T follicular helper cell (primary cell): ENCODE measurements at regions not wholly inside any gene's neighbourhood (a gene's known extent, or its start where the extent isn't known, plus 50 kb on each side); places are given as distances from the start of the nearest gene placed in this dataset.
"Not testable (repeated sequence)": the region's sequence is repeated elsewhere in the genome, so short reads cannot be mapped to it uniquely, and the experiment has no call there.

ENCODE experiments used
- DNase-seq: peaks from one replicate; pipeline ENCODE4 v3.0.0-alpha.2; 2020; ENCODE audit warnings: low read depth

- no peak for DNase-seq
Measured at GRCh38 chr6:141580131-141580530, 552.6 kb upstream of the GJE1 start.

GRCh38 chr6:141576751-141577150 is 556.0 kb upstream of the GJE1 start:
- no peak for DNase-seq

- DNase-seq = peak; percentile 49
Measured at GRCh38 chr6:141562851-141563763, 569.6 kb upstream of the GJE1 start.

DNA sequence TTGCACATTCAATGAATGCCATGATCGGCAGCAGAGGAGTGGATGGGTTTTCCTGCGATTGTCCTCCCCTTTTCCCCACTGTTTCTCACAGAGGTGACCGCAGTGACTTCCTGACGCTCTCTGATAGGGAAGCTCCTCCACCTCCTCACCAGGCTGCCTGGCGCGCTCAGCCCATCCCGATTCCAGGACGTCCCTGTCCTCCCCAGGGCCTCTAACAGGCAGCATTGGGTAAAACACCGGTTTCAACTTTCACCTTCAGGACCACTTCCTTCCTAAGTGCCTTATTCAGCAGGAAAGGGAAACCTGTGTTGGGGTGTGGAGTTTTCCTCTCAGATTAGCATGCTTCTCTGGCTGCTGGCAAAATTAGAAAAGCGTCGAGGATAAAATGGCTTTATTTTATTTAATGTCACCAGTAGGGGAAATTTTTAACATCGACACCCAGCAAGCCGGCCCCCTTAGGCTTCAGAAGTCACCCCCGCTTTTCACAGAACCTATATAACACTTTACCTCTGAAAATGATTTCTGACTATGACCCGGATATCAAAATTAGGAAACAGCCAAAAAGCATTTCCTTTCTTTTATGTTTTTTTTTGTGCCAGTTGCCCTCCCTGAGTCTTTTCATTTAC is 570.4 kb upstream of the GJE1 start:
- no peak for DNase-seq

DNA sequence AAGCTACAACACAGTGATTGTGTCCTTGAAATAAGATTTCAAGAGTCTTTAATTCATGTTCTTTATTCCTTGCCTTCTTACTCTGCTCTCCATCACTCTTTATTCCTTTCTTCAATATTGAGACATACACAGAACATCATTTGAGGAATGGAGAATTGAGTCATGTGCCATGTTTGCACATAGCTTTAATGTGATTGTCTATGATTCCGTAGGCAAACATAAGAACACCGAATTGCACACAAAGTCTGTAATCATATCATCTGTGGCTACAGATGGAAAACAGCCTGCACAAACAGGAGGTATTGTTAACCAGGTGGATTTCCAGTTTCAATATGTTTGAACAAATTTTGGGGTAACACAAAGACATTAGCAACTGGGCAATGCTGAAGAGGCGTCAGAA is 571.6 kb upstream of the GJE1 start:
- no peak for DNase-seq

- DNase-seq = no peak
Measured at GRCh38 chr6:141552463-141552862, 580.3 kb upstream of the GJE1 start.

DNA sequence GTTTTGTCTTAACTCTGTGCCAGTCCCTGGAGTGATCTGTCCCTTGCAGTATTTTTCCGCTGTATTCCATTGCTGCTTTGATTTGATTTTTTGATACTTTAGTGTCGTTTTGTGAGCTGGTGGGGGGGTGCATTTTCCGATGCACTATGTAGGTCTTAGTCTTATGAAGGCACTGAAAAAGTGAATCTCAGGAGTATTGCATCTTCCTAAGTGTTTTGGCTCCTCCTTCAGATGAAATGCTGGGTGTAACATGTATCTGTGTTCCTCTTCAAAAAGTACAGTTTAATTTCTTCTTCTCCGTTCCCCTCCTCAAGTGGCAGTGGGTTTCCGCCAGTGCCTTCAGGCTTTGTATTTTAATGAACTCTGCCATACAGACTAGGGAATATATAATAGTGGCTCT is 580.7 kb upstream of the GJE1 start:
- no peak for DNase-seq

DNA sequence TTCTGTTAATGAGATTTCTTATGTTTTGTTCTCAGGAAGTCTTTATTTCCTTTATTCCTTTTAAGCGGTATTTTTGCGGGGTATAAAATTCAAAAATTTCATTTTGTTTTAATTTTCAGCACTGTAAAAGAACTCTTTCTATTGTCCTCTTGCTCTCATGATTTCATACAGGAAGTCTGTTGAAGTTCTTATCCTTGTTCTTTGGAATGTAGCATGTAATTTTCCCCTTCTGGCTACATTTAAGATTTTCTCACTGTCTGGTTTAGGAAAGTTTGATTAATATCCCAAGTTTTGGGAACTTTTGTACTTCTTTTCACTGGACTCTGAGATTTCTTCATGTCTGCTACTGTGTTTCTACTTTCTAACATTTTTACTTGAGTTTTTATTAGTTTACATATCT is 581.4 kb upstream of the GJE1 start:
- no peak for DNase-seq

- no peak for DNase-seq
Measured at GRCh38 chr6:141550471-141550870, 582.3 kb upstream of the GJE1 start.

GRCh38 chr6:141548966-141549365 is 583.8 kb upstream of the GJE1 start:
- DNase-seq = no peak

GRCh38 chr6:141541581-141542324 is 591.0 kb upstream of the GJE1 start:
- DNase-seq = no peak

DNA sequence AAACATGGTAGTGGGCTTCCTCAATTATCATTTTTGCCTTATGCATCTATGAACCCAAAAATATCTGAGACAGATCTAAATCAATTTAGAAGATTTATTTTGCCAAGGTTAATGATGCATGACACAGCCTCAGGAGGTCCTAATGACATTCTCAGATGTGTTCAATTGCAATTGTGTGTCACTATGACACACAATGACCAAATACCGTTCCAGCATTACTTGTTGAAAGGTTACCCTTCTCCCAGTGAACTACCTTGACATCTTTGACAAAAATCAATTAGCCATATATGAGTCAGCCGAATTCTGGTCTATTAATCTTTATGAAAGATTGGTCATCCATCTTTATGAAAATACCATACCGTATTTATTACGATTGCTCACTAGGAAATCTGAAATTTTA is 592.5 kb upstream of the GJE1 start:
- no peak for DNase-seq

GRCh38 chr6:141539617-141540016 is 593.1 kb upstream of the GJE1 start:
- DNase-seq = no peak

DNA sequence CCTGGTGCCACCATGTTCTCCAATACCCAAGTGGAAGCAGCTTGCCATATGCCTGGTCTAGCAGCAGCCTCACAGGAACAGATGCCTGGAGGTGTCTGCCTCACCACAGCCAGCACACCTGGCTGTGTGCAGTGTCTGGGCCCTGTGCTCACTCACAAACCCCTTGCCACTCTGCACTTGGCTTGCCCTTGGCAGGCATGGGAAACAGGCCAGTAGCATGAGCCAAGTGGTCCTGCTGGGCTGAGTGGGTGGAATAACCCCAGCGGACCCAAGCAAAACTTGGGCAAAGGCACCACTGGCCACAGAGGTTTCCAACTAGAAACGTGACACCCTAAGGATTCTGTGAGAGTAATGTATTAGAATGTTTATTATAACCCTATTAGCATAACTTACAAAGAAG is 600.5 kb upstream of the GJE1 start:
- DNase-seq = no peak

DNA sequence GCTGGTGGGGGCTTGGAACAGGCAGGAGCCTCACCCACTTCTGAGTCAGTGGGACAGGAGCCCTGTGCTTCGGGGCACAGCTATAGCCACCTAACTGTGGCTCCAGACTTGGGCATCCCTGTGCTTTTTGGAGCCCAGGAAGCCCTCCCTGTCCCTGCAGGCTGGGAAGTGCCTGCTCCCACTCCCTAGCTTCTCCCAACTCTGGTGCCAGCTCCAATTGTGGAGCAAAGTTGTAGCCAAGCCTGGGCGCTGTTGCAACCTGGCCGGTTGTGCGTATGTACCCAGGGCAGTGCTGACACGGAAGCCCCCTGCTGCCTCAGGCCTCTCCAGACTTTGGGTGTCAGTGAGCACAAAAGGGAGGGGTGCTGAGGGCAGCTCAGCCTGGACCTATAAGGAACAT is 601.7 kb upstream of the GJE1 start:
- no peak for DNase-seq

DNA sequence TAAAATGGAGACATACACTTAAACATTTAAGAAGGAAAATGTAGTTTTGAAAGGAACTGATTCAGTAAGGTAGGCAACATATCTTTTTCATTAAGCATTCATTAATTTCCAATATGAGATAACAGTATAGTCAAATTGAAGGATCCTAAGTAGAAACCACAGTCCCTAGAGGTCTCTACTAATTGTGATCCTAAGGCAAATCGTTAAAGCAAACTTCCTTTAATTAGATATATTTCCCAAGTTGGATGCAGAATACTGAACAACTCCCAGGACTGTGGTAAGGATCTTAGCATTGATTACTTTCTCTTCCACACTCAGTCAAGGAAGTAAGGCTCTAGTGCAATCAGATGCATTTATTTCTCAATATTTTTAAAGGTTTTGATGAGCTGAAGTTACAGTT is 604.1 kb upstream of the GJE1 start:
- DNase-seq = no peak

DNA sequence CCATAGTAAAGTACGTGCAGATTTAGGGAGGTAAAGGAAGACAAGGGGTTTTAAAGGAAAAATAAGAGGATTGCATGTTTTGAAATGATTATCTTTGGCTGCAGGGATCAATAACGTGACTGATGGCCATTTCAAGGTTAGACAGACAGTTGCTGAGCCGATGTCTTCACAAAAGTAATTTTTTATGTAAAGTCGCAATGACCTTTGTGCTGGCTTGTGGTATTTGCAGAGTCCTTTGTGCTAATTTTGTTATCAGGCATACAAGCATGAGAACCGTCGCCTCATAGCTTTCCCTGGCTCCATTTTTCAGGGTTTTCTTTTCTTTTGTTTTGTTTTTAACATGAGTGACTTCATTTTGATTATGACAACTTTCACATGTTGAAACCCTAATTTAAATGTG is 605.7 kb upstream of the GJE1 start:
- no peak for DNase-seq

DNA sequence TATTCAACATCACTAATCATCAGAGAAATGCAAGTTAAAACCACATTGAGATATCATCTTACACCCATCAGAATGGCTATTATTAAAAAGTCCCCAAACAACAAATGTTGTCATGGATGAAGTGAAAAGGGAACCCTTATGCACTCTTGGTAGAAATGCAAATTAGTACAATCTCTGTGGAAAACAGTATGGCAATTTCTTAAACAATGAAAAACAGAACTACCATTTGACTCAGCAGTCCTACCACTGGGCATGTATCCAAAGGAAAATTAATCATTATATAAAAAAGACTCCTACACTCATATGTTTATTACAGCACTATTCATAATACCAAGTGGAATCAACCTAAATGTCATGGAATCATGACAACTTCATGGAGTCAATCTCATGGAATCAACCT is 611.3 kb upstream of the GJE1 start:
- no peak for DNase-seq

DNA sequence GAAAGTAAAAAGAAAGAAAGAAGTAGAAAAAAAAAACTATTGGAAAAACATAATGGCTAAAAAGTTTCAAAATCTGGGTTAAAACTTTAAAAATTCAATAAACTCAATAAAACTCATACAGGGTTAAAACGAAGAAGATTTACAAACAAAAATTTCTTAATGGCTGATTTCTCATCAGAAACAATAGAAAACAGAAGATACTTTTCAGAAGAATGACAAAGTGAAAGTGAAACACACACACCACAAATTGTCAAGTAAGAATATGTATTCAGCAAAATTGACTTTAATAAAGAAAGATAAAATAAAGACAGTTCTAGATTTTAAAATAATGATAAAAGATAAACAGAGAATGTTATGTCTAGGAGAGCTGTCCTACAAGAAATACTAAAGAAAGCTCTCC is 618.9 kb upstream of the GJE1 start:
- no peak for DNase-seq

- no peak for DNase-seq
Measured at GRCh38 chr6:141510803-141511202, 621.9 kb upstream of the GJE1 start.

GRCh38 chr6:141506062-141506461 is 626.7 kb upstream of the GJE1 start:
- not testable (repeated sequence) for DNase-seq

DNA sequence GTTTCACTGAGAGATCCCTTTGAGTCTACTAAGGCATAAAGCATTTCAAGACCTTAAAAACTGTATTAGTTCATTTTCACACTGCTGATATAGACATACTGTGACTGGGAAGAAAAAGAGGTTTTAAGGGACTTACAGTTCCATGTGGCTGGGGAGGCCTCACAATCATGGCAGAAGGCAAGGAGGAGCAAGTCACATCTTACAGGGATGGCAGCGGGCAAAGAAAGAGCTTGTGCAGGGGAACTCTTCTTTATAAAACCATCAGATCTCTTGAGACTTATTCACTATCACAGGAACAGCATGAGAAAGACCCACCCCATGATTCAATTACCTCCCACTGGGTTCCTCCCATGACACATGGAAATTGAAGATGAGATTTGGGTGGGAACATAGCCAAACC is 628.4 kb upstream of the GJE1 start:
- not testable (repeated sequence) for DNase-seq

GRCh38 chr6:141501616-141502015 is 631.1 kb upstream of the GJE1 start:
- DNase-seq = no peak
